GM23248 (cell line): ENCODE measurements at regions not wholly inside any gene's neighbourhood (a gene's known extent, or its start where the extent isn't known, plus 50 kb on each side); places are given as distances from the start of the nearest gene placed in this dataset.

Source experiments
- DNase-seq: peaks from one replicate; pipeline ENCODE4 v3.0.0-alpha.2; 2015
- H2AFZ ChIP-seq: fragments of 200-600 bp; sonication (generic); 2 replicates; pipeline ENCODE4 v1.6.1; 2016; ENCODE audit warnings: antibody characterized with exemption
- H3F3A ChIP-seq: fragments of 200-600 bp; sonication (generic); 2 replicates; pipeline ENCODE4 v1.6.1; 2016; ENCODE audit warnings: mild to moderate bottlenecking, antibody characterized with exemption, mixed run types; ENCODE audit not compliant: insufficient read depth
- H3K27ac ChIP-seq: fragments of 200-600 bp; sonication (generic); 2 replicates; pipeline ENCODE4 v1.5.1; 2016; ENCODE audit warnings: mild to moderate bottlenecking
- H3K27me3 ChIP-seq: fragments of 200-600 bp; sonication (generic); replicated peaks from 2 replicates; pipeline ENCODE4 v1.6.1; 2016; ENCODE audit warnings: mild to moderate bottlenecking; ENCODE audit not compliant: insufficient read depth
- H3K36me3 ChIP-seq: fragments of 200-600 bp; sonication (generic); 2 replicates; pipeline ENCODE4 v1.6.1; 2016; ENCODE audit warnings: low read depth, mild to moderate bottlenecking
- H3K4me1 ChIP-seq: fragments of 200-600 bp; sonication (generic); 2 replicates; pipeline ENCODE4 v1.6.1; 2016; ENCODE audit warnings: mild to moderate bottlenecking; ENCODE audit not compliant: insufficient read depth
- H3K4me2 ChIP-seq: fragments of 200-600 bp; sonication (generic); one replicate; pipeline ENCODE4 v1.6.1; 2016; ENCODE audit warnings: mild to moderate bottlenecking; ENCODE audit not compliant: unreplicated experiment
- H3K4me3 ChIP-seq: fragments of 200-600 bp; sonication (generic); 2 replicates; pipeline ENCODE4 v1.5.1; 2016; ENCODE audit warnings: mild to moderate bottlenecking
- H3K79me2 ChIP-seq: fragments of 200-600 bp; sonication (generic); 2 replicates; pipeline ENCODE4 v1.6.1; 2016; ENCODE audit warnings: mild to moderate bottlenecking; ENCODE audit not compliant: insufficient read depth
- H3K9ac ChIP-seq: fragments of 200-600 bp; sonication (generic); 2 replicates; pipeline ENCODE4 v1.6.1; 2016; ENCODE audit warnings: mild to moderate bottlenecking
- H3K9me2 ChIP-seq: fragments of 200-600 bp; sonication (generic); 2 replicates; pipeline ENCODE4 v1.6.1; 2016; ENCODE audit warnings: mixed run types, mild to moderate bottlenecking, moderate library complexity; ENCODE audit not compliant: insufficient read depth
- H3K9me3 ChIP-seq: fragments of 200-600 bp; sonication (generic); one replicate; pipeline ENCODE4 v1.6.1; 2017; ENCODE audit warnings: low read depth
- H4K20me1 ChIP-seq: fragments of 200-600 bp; sonication (generic); 2 replicates; pipeline ENCODE4 v1.6.0; 2016; ENCODE audit not compliant: insufficient read depth
- EZH2 ChIP-seq: fragments of 200-600 bp; sonication (generic); IDR thresholded peaks from 2 replicates; pipeline ENCODE4 v1.6.1; 2018; ENCODE audit warnings: antibody characterized with exemption, mild to moderate bottlenecking; ENCODE audit not compliant: insufficient read depth, poor library complexity, severe bottlenecking
- EZH2phosphoT487 ChIP-seq: fragments of 200-600 bp; sonication (generic); IDR thresholded peaks from 2 replicates; pipeline ENCODE4 v1.6.1; 2018; ENCODE audit warnings: antibody characterized with exemption, moderate library complexity, mild to moderate bottlenecking, low read depth; ENCODE audit not compliant: insufficient read depth
- WGBS, 2 experiments: methylation state at CpG; one replicate each; pipeline ENCODE4 v1.1.6; 2015 to 2017; ENCODE audit warnings: low lambda C conversion rate in 2 of 2, low coverage in 1 of 2; ENCODE audit errors: missing lambda C conversion rate in 2 of 2; 5-methylcytosine and 5-hydroxymethylcytosine counted together
- in situ Hi-C: fragments of 300-500 bp; cut with MboI; formaldehyde crosslinking; loops from 2 replicates; pipeline ENCODE4 v1.15.0; 2020

DNA sequence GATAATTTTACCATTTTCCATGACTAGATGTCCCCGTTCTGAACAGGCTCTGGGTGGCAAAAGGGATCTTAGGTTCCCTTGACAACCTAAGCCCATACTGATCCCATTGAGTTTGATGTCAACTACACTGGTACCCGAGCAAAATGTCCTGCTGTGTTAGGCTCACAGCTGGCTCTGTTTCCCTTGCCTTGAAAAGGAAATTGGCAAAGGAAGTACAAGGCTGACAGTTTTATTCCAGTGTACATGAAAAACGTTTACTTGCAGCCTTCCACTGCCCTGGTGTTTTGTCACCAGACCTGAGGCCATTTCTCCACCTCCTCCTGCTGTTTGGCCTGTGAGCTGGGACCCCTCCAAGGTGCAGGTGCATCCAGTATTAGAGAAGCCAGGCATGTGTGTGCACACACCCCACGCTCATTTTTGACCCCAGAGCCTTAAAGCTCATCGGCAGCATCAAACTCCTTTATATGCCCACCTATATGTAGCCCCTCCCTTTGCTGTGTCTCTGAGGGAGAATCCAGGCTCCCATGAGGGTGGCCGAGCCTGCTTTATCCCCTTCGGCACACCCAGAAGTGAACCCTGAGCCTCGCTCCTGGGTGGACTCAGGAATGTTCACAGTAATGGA lies 171.3 kb downstream of the NDUFA10 start:
- Histone ChIP-seq H3K9ac (no peak overlapping the region), H3K4me2 (no peak overlapping the region), H3K36me3 (no peaks in the 10 kb centered on the region), H3K27ac (no peak overlapping the region), H3F3A (no peaks in the 10 kb centered on the region), H2AFZ (no peak overlapping the region), H3K9me3 (no peaks in the 10 kb centered on the region), H3K79me2 (no peaks in the 10 kb centered on the region), H3K27me3 (no peaks in the 10 kb centered on the region; the same call in none of the 2 replicates), H3K4me3 (no peak overlapping the region), H4K20me1 (no peaks in the 10 kb centered on the region), H3K4me1 (no peaks in the 10 kb centered on the region), H3K9me2 (no peaks in the 10 kb centered on the region)
- TF ChIP-seq EZH2phosphoT487 = no peak
- no peak for TF ChIP-seq EZH2
- DNase-seq = no peak
- 34 to 43% methylated on average over 8 of the region's 8 CpGs for WGBS, 2 experiments
- in situ Hi-C loops = no loop called here

DNA sequence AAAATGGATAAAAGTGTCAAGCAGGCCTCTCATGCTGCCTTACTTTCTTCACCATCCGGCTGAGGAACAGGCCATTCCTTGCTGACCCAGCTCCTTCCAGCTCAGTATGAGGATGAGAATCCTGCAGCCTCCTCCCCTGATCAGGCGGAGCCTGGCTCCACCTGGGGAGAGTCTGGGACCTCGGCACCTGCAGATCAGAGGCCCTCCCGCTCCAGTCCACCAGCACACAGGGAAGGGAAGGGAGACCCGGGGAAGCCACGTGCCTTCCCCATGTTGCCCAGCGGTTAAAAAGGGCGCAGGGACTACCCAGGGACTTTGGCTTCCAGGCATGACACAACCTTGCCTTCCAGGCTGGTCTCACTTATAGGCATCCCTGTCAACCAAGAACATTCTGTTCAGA lies 172.0 kb downstream of the NDUFA10 start:
- H3F3A ChIP-seq = no peaks in the 10 kb centered on the region
- no peaks in the 10 kb centered on the region for H4K20me1 ChIP-seq
- no peak overlapping the region for H3K27ac ChIP-seq
- H3K4me2 ChIP-seq = no peak overlapping the region
- H3K9ac ChIP-seq = no peak overlapping the region
- no peaks in the 10 kb centered on the region for H3K9me3 ChIP-seq
- in situ Hi-C loops = no loop called here
- no peak overlapping the region for H3K4me3 ChIP-seq
- H3K9me2 ChIP-seq = no peaks in the 10 kb centered on the region
- H3K36me3 ChIP-seq = no peaks in the 10 kb centered on the region
- no peak for TF ChIP-seq EZH2
- no peak for TF ChIP-seq EZH2phosphoT487
- H3K4me1 ChIP-seq = no peaks in the 10 kb centered on the region
- H2AFZ ChIP-seq = no peak overlapping the region
- DNase-seq = no peak
- H3K79me2 ChIP-seq = no peaks in the 10 kb centered on the region
- 52 to 62% methylated on average over 8 of the region's 8 CpGs for WGBS, 2 experiments
- H3K27me3 ChIP-seq = no peaks in the 10 kb centered on the region; the same call in none of the 2 replicates

DNA sequence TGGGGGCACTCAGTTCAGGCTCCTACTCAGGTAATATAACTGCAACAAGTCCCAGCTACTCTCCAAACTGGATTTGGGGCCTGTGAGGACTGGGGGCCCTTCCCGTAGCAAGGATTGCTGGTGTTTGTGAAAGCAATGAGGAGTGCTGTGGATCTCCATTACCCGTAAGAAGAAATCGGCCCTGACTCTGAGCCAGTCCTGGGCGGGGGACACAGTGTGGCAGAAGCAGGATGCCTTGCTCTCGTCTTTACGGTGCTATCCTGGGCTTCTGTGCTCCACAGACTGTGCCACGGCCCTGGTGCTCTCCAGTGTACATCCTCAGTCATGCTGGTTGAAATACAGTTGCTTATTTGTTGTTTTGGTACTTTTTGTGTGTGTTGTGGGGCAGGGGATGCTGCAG lies 172.9 kb downstream of the NDUFA10 start:
- Histone ChIP-seq H3K4me3 (no peak overlapping the region), H3K27ac (no peak overlapping the region), H3K9me2 (no peaks in the 10 kb centered on the region), H3K9ac (no peak overlapping the region), H3K79me2 (no peaks in the 10 kb centered on the region), H3F3A (no peaks in the 10 kb centered on the region), H2AFZ (no peak overlapping the region), H3K9me3 (no peaks in the 10 kb centered on the region), H3K4me1 (no peaks in the 10 kb centered on the region), H3K36me3 (no peaks in the 10 kb centered on the region), H4K20me1 (no peaks in the 10 kb centered on the region), H3K27me3 (no peaks in the 10 kb centered on the region; the same call in none of the 2 replicates), H3K4me2 (no peak overlapping the region)
- in situ Hi-C loops = no loop called here
- WGBS, 2 experiments = 43 to 52% methylated on average over 7 of the region's 7 CpGs
- no peak for DNase-seq
- TF ChIP-seq EZH2 = no peak
- TF ChIP-seq EZH2phosphoT487 = no peak

DNA sequence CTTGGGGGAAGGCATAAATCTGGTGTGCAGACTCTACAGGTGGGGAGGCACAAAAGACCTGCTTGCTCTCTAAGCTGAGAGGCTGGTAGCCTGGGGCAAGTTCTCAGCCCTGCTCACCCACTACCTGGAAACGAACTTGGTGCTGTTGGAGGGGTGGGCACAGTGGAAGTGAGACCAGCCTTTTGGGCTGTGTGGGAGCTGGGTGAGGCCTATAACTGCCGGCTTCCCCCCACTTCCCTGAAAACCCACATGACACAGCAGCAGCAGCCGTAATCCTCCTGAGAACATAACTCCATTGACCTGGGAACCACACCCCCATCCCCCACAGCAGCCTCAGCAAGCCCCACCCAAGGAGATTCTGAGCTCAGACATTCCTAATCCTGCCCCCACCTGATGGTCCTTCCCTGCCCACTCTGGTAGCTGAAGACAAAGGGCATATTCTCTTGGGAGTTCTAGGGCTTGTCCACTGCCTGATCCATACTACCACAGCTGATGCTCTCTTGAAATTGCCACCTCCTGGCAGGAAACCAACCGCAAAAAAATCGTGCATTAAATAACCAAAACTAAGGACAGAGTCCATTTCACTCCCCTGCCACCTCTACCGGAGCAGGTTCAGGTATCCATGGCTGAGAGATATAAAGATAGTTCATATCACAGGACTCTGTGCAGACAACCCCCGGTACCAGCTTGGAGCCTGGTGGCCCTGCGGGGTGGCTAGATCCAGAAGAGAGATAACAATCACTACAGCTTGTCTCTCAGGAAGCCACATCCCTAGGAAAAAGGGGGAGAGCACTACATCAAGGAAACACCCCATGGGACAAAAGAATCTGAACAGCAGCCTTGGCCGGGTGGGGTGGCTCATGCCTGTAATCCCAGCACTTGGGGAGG lies 178.1 kb downstream of the NDUFA10 start:
- H3K9ac ChIP-seq = no peak overlapping the region
- no peaks in the 10 kb centered on the region for H3F3A ChIP-seq
- in situ Hi-C loops = no loop called here
- H2AFZ ChIP-seq = no peak overlapping the region
- no peak overlapping the region for H3K4me2 ChIP-seq
- no peak overlapping the region for H3K4me3 ChIP-seq
- no peaks in the 10 kb centered on the region for H3K9me2 ChIP-seq
- H3K27me3 ChIP-seq = no peaks in the 10 kb centered on the region
- H3K27ac ChIP-seq = no peak overlapping the region
- H4K20me1 ChIP-seq = no peaks in the 10 kb centered on the region
- no peaks in the 10 kb centered on the region for H3K9me3 ChIP-seq
- no peaks in the 10 kb centered on the region for H3K4me1 ChIP-seq
- no peaks in the 10 kb centered on the region for H3K79me2 ChIP-seq
- DNase-seq = no peak
- 40 to 46% methylated on average over 9 of the region's 9 CpGs for WGBS, 2 experiments
- H3K36me3 ChIP-seq = no peaks in the 10 kb centered on the region
- TF ChIP-seq EZH2phosphoT487 = no peak
